ENCODE measurements at regions not wholly inside any gene's neighbourhood (a gene's known extent, or its start where the extent isn't known, plus 50 kb on each side); places are given as distances from the start of the nearest gene placed in this dataset.

DNA sequence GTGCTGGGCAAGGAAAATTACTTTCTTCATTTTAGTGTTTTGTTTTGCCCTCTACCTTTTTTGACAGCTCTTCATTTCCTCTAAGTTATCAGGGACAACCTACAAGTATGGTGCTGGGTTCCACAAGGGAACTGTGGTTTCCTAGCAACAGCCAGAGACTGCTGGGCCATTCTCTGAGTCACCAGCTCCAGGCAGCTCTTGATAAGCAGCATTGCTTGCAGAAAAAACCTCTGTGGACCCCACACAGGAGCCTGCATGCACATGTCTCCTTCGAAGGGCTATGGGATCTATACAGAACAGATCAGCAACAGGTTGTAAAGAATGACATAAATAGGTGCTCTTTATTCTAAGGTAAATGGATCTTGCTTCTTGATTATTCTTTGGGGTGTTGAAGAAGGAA, 81.0 kb upstream of the CCDC196 start:
- no peak overlapping the region for H3K4me3 ChIP-seq (ENCODE audit: low read depth, low read length)
- TF ChIP-seq, protein P1, sequence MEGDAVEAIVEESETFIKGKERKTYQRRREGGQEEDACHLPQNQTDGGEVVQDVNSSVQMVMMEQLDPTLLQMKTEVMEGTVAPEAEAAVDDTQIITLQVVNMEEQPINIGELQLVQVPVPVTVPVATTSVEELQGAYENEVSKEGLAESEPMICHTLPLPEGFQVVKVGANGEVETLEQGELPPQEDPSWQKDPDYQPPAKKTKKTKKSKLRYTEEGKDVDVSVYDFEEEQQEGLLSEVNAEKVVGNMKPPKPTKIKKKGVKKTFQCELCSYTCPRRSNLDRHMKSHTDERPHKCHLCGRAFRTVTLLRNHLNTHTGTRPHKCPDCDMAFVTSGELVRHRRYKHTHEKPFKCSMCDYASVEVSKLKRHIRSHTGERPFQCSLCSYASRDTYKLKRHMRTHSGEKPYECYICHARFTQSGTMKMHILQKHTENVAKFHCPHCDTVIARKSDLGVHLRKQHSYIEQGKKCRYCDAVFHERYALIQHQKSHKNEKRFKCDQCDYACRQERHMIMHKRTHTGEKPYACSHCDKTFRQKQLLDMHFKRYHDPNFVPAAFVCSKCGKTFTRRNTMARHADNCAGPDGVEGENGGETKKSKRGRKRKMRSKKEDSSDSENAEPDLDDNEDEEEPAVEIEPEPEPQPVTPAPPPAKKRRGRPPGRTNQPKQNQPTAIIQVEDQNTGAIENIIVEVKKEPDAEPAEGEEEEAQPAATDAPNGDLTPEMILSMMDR (IDR thresholded peaks at IDR 0.05; ENCODE audit: insufficient read depth, low read length, missing control alignments), result no peak
- no peak for DNase-seq (ENCODE audit: low read depth, low spot score)
- ChIA-PET POLR2A (no interaction called here), CTCF (interaction anchor here (5.5 kb wide), 1 partner anchor 46 kb away, joined by 73 read pairs; no protein-coding TSS in a partner anchor)

DNA sequence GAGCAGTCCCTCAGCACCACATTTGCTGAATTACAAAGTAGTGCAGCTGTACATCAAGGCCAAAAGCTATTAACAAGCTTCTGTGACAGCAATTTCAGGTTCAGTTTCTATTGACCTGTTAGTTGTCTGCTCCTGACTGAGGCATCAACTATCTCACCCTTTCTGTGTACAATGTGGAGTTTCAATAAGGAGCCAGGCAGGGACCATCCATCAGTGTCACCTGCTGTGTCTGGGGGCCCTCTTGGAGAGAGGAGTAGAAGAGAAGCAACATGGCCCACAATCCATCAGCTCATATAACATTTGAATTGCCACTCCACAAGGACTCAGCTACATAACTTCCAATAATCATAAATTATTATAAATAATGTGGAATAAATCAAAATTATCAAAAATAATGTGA, 72.3 kb upstream of the CCDC196 start:
- no peak overlapping the region for H3K4me3 ChIP-seq (ENCODE audit: low read depth, low read length)
- POLR2A ChIA-PET, result no interaction called here
- CTCF ChIA-PET, result no interaction called here
- TF ChIP-seq, protein P1 (IDR thresholded peaks at IDR 0.05; ENCODE audit: insufficient read depth, low read length, missing control alignments), result no peak
- no peak for DNase-seq (ENCODE audit: low read depth, low spot score)

DNA sequence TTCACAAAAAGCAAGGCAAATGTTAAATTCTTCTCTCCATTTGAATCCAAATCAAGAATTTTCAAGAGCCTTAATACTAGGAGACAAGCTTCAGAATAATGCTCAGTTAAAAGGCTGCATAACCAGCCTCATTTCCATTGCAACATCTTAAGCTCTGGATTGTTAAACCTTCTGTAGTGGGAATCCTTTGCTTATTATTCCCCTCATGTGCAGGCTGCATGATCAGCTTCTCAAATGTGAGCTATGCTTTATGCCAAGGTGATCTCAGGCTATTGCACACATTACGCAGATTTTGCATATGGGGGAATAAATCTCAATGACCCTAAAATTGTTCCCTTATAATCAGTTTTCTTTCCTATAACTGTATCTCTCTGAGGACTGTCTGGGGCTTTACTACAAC, 71.7 kb upstream of the CCDC196 start:
- ChIA-PET CTCF (no interaction called here), POLR2A (no interaction called here)
- no peak for DNase-seq (ENCODE audit: low read depth, low spot score)
- H3K4me3 ChIP-seq (ENCODE audit: low read depth, low read length), result no peak overlapping the region
- TF ChIP-seq, protein P1 (IDR thresholded peaks at IDR 0.05; ENCODE audit: insufficient read depth, low read length, missing control alignments), result no peak

DNA sequence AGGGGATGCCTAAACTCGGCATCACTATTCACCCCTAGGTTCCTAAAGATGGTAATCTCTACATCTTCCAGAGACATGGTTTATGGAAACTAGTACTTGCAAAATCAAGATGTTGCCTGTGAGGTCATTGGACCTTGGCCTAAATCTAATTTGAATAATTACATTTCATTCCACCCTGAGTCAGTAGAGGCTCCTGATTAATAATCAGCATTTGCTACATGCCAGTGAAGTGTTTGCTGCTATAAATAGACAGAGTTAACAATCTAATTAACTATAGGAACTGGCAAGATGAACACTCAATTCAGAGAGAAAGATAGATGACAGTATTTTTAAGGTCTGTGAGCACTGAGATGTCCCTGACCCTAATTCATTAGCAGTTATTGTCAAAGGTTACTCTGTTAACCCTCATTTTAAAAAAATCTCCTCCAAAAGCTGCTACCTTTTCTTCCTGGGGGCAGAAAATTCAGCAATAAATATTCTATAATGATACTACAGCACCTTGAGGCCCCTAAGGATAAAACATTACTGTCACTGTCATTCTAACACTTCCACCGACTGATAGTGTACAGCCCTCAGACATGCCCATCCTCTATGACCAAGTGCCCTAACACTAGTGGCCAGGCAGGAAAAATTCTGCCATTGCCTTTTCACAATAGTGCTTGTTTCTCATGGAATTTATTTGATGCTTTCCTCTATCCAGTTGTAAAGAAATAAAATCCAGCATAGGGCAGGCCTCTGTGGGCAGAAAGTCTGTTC, 65.7 kb upstream of the CCDC196 start:
- CTCF ChIA-PET, result no interaction called here
- H3K4me3 ChIP-seq (ENCODE audit: low read depth, low read length), result no peak overlapping the region
- no peak for DNase-seq (ENCODE audit: low read depth, low spot score)
- POLR2A ChIA-PET, result no interaction called here
- TF ChIP-seq, protein P1 (IDR thresholded peaks at IDR 0.05; ENCODE audit: insufficient read depth, low read length, missing control alignments), result no peak

DNA sequence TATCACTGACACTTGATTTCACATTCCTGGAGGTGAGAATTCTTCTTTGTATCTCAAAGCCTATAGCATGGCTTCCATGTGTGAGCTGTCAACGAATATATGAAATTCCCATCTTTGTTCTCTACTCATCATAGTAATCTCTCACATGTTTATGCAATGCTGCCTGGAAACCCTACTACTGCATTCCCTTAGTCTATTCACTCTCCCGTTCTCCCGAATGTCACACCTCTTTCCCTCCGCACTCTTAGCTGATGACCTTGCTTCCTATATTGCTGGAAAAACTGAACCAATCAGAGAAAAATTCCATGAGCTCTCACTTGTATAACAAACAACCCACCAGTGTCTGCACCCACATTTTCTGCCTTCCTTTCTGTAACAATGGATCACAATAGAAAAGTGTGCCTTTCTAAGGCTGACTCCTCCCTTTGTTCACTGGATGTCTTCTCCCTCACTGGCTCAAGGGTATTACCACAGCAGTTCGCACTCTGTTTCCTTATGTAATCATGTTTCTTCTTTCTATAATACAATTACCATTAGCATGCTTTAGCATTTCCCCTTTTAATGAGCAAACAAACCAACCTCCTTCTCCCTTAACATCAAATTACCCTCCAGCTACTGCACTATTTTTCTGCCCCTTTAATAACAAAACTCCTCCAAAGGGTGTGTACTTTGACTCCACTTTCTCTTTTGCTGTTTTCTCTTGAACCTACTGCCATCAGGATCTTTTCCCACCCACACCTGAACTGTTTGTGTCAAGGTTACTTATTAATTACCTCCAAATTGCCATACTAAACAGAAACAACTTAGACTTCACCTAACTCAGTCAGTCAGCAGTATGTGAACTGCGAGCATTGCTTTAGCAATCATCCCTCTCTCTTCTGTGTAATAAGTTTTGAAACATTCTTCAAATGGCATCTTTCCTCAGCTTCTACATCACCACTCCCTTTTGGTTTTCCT, 63.9 kb upstream of the CCDC196 start:
- TF ChIP-seq, protein P1 (IDR thresholded peaks at IDR 0.05; ENCODE audit: insufficient read depth, low read length, missing control alignments), result no peak
- no peak for DNase-seq (ENCODE audit: low read depth, low spot score)
- H3K4me3 ChIP-seq (ENCODE audit: low read depth, low read length), result no peak overlapping the region
- ChIA-PET CTCF (no interaction called here), POLR2A (no interaction called here)

DNA sequence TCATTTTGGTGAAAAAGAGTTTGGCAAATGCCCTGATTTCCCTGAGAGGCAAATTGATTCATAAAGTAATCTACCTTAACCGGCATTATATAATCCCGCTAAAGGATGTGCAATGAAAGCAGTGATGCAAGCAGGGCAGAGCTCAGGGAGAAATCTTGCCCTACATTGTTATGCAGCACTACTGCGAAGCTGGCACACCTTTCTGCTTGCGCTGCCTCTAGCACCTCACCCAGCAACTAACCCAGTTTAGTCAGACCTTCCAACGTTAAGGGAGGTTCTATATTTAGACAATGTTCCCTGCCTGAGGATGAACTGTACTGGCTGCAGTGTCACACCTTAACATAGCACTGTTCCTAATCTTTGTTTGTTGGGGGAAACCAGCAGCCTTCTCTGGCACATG, 60.8 kb upstream of the CCDC196 start:
- ChIA-PET POLR2A (no interaction called here), CTCF (no interaction called here)
- no peak for DNase-seq (ENCODE audit: low read depth, low spot score)
- H3K4me3 ChIP-seq (ENCODE audit: low read depth, low read length), result no peak overlapping the region
- TF ChIP-seq, protein P1 (IDR thresholded peaks at IDR 0.05; ENCODE audit: insufficient read depth, low read length, missing control alignments), result no peak

Measured in AG04449 (cell line).